ENCODE measurements at regions not wholly inside any gene's neighbourhood (a gene's known extent, or its start where the extent isn't known, plus 50 kb on each side); places are given as distances from the start of the nearest gene placed in this dataset.

DNA sequence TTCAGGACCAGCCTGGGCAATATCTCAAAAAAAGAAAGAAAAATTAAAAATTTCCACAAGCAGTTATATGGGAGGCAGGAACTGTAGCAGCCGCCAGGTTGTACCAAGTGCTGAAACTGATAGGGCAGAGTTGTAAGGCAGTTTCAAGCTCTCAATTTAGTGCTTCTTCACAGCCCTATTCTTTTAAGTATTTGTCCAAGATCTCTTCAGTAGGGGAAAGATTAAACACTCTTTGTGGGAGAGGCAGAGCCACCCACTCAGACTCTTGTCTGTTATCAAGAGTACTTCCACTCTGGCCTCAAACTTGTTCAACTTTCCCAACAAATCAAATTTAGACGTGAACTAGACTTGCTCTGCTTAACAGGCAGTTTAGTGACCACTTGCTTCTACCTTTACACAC, 228.7 kb downstream of the REEP3 start:
- DNase-seq = no peak

DNA sequence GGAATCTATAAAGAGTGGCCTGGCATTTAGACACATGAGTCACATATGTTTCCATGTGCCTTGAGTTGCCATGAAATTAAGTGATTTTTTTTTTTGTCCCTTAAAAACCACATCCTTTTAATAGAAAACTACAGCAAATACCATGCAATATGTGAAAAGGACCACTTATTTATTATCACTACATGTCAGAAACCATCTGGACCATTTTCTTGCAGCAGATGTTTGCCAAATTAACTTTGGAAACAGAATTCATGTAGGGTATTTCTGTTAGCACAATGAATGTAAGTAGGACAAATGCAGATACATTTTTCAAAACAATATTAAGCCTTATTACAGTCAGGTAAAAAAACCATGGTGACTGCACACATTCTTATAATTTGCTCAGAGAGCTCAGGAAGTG, 230.6 kb downstream of the REEP3 start:
- DNase-seq = no peak

DNA sequence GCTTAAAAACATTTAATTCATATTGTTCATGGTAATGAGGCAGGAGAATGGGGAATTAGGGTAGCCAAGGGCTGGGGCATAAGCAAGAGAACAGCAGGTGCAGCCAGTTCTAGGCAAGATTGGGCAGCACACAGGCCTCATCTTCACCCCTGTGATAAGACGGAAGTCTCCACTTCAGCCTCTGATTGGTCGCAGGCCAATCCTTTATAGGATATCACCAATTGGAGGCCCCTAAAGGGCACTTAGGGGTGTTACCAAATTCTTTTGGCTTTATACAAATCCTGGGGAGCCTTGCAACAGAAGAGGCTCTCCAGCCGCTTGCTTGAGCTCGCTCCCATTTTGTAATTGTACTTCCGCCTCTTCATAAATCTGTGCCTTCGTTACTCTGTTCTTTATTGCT, 231.1 kb downstream of the REEP3 start:
- no peak for DNase-seq

DNA sequence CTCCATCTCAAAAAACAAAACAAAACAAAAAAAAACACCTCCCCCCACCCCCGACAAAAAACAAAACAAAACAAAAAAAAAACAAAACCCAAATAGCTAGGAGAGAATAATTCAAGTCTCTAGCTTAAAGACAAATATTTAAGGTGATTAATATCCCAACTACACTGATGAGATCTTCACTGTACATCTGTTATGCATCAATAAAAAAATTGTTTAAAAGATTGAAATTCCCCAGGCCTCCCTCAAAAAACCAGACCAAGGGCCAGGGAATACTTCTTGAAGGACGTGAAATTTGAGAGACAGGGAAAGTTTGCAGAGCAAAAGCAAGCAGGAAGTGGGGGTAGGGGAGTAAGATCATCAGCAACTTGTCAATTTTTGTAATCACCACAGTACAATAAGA, 232.6 kb downstream of the REEP3 start:
- DNase-seq = no peak

DNA sequence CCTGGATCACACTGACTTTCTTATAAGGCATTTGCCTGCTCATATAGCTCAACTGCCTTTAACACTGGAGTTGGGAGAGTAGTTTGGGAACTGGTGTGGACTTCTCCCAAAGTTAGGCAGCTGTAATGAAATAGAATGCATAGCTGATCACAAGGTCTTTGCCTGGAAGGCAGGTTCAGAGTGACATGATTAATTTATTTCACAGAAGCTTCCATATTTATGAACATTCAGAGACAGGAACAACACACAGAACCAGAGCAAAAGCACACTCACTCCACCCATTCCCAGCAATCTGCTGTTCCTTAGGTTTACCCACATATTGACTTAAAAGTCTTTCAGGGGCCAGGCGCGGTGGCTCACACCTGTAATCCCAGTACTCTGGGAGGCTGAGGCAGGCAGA, 234.2 kb downstream of the REEP3 start:
- DNase-seq = no peak

DNA sequence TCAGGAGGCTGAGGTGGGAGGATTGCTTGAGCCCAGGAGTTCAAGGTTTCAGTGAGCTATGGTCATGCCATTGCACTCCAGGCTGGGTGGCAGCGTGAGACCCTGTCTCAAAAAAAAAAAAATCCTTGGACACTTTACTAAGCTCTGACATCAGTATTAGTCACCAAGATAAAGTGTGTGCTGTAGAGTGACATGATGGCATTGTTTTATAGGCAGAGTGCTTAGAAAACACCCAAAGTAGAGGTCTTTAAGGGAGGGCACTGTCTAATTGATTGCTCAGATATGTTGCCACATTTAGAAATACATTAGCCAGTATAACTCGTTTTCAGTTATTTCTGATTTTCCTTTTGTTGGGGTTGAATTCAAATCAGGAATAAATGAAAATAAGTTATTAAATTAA, 235.9 kb downstream of the REEP3 start:
- DNase-seq = no peak

DNA sequence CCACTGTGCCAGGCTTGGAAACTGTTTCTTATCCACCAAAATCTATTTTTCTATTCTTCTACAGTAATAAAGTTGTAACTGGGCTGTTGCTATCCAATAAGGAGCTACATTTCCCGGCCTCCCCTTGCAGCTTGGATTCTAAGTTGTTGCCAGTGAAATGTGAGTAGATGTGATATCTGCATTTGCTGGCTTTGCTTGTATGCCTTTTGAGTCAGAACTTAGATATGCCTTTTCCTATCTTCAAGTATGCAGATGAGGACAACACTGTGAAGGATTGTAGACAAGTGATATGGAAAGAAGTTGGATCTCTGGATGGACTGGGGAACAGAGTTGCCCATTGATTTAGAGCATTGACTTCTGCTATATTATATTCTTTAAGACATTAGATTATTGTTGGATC, 236.9 kb downstream of the REEP3 start:
- no peak for DNase-seq

DNA sequence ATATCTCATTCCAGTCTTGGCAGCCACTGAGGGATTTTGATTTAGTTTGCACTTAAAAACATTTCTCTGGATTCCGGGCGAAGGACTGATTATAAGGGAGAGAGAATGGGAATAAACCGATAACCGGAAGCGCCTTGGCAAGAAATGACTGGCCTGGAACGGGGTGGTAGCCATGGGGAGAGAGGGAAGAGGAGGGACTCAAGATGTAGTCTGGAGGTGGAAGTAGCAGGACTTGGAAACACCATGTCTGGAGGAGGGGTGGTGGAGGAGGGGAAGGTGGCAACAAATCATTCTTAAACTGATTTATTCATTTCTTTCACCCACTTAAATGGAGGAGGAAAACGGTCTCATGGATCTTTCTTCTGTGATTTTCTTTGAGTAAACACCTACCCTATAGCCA, 238.1 kb downstream of the REEP3 start:
- no peak for DNase-seq

DNA sequence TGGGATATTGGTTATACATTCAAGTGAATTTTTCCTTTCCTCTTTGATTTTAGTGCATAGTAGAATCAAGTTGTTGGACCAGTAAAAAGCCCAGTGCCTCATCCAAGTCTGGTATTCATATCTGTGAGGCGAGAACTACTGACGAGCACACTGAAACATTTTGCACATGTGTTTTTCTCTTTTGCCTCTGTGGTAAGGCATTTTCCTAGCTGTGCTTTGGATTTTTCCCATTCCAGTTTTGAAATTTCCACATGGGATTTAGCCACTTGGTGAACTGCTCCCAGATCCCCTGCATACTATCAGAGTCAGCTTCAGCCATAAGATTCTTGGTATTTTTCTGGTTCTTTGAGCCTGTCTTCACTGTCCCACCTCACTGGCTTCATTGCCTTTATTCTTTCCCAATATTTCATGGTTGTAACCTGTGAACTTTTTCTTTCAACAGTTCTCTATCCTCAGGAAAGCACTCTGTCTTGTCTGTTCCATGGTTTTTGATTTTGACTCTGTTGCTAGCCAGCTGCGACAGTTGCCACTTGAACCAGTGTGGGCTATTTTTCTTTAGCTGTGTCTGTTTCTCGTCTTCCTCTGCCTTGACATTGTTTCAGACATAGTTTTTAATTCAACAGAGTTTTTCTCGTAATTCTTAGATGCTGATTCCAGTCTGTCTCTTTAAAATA, 239.0 kb downstream of the REEP3 start:
- DNase-seq = no peak

DNA sequence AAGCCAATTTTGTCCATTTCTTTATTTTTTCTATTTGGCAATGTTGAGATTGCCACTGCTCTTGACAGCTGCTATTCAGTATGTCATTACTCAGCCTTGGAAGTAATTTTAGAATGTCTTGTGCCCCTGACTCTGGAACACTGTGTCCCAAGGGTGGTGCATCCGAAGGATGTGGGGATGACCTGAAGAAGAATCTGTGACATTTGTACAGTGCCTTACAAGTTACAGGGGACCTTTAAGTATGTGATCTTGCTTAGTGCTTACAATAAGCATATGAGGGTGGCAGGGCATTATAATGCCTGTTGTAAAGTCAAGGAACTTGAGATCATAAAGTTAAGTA, 239.5 kb downstream of the REEP3 start:
- no peak for DNase-seq

DNA sequence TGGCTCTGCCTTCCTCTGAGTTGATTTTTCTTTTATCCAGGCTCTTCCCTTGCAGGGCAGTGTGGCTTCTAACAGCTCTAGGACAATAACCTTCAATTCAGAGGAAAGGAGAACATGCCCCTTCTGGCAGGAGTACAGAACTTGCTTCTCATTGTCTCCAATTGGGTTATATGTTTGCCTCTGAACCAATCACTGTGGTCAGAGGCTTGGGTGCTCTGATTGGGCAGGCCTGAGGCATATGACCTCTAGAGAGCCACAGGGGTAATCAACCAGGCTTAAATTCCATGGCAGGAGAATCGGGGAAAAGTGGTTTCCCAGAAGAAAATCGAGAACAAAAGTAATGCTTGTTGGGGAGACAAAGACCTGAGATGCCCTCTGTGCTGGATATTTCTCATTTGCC, 240.0 kb downstream of the REEP3 start:
- DNase-seq = no peak

DNA sequence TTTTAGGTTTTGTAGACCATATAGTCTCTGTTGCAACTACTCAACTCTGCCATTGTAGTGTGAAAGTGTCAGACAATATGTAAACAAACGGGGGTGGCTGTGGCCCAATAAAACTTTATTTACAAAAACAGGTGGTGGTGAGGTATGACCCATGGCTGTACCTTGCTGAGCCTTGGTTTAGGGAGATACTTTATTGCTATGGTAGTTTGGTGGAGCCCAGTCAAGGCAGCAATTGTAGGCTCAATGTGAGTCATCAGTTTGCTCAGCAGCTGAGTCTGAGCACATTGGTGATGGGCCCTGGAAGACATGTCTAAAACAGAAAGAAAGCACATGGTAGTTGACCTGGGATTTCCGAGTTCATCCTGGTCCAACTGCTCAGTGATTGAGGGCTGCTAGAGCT, 242.5 kb downstream of the REEP3 start:
- no peak for DNase-seq

DNA sequence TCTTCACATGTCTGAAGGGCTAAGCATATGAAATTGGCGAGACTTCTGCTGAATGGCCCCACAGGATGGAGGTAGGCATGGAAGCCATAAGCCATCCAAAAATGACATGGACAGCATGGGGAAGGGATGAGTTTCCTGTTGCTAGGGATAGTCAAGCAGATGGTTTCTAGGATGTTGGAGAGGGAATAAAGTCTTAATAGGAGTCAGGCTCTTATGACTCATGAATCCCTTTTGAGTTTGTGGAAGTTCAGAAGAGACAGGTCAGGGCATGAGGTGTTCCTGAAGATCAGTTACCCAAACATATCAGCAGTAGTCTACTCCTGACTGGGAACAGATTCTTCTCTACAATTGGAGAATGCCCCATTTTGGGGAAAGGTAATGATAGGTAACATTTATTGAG, 243.9 kb downstream of the REEP3 start:
- no peak for DNase-seq

DNA sequence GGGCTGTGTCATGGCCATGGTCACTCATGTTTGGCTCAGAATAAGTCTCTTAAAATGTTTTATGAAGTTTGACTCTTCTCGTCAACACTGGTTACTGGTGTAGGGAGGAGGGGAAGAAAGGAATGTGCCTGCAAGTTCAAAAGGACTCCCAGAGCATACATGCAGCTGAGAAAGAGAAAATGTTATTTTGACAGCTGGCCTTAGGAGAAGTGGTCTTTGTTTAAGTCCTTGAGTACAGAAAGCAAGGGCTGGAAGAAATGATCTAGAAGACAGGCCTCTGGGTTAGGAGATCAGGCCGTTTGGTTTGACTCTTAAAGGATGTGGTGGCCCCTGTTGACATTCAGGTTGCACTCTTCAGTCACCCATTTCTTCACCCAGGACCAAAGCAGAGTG, 245.5 kb downstream of the REEP3 start:
- DNase-seq = no peak

DNA sequence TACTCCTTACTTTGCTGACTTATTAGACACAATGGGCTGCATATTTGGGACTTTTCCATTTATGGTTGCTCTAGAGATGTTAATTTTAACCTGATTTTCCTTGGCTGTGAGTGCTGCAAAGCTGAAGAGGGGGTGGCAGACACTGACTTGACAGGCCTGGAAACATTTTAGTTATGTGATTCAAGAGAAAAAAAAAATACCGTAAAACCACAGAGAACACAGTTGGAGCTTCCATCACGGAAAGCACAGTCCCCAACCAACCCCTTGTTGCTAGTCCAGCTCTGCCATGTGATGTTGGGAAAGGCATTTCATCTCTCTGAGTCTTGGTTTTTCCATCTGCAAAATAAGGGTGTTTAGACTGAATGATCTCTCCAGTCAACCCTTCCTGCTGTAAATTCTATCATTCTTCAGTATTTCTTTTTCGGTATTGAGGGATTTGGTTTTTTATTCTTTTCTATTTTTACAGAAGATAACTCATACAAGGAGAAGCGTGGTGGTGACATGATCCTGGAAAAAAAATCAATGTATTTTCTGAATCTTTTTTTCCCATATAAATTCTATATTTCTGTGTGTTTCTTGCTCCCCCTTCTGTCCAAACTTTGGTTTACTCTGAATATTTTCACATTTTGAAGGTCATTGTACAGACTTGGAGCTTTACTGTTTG, 246.1 kb downstream of the REEP3 start:
- DNase-seq = no peak

DNA sequence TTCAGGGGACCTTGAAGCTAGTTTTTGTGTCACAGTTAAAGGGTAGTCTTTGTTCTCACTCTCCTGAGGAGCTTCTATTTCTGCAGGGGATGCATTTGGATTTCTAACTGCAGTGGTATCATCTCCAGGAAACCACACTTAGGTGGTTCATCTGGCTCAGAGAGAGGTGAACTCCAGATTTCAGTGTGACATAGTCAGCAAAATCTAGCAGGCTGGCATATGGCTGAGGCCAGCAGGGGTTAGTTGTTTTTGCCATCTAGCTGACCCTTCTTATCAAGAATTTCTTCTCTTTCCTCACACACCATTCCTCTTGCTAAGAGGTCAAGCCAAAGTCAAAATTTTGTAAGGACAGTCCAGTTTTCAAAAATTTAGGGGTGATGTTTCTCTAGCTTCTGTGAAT, 248.2 kb downstream of the REEP3 start:
- DNase-seq = no peak

DNA sequence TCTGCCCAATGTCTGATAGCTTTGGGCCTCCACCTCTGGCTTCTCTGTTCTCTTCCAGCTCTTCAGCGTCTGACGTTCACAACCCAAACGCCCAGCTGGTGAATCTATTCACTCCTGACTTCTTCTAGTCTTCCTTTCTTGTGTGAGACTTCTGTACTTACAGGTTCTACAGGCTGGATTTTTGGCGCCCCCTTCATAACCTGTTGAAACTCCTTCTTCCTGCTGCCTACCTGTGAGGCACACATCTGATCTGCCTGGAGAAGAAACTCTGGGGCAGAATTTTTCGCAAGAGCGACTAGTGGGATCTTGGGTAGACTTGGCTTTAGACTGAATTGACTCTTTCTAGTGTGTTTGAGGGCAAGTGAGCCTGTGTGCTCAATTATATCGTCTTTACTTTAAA, 249.3 kb downstream of the REEP3 start:
- DNase-seq = no peak

DNA sequence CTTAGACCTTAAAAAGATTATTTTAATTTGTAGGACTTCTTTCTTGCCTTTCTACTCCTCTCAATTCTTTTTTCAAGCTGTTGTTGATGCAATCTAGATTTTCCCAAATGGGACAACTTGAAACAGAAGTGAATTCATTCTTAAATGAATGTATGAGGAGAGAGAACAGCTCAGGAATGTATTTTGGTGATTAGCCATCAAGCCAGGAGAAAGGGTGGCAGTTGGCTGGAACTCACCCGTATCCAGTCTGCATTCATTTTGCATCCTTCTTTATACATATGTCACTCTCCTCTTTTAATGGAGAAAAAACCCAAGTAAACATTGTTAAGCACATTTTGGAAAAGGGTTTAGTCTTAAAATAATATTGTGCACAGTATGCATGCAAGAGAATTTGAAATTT, 251.3 kb downstream of the REEP3 start:
- no peak for DNase-seq

DNA sequence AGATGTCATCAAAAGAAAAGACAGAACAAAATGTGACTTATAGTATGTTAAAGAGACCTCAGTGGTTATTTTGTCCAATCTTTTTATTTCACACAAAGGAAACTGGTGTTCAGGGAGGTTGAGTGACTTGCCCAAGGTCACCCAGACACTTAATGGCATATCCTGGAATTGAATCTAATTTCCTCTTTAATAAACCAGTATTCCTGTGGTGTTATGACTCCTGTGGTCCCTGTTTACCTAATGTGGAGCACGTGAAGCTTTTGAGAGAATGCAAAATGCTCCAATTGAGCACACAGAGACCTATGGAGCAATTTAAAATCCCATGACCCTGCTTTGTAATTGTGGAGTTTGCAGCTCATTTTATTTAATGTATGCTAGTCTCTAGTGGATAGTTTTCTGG, 251.9 kb downstream of the REEP3 start:
- DNase-seq = no peak

DNA sequence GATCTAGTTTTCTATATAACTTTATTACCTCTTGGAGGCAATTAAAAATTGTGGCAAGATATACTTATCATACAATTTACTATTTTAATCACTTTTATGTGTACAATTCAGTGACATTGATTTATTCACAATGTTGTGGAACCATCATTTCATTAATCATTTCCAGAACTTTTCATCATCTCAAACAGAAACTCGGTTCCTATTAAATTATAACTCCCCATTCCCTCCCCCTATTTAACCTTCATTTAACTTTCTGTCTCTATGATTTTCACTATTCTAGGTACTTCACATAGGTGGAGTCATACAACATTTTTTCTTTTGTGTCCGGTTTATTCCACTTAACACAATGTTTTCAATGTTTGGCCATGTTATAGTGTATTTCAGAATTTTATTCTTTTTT, 252.8 kb downstream of the REEP3 start:
- no peak for DNase-seq

DNA sequence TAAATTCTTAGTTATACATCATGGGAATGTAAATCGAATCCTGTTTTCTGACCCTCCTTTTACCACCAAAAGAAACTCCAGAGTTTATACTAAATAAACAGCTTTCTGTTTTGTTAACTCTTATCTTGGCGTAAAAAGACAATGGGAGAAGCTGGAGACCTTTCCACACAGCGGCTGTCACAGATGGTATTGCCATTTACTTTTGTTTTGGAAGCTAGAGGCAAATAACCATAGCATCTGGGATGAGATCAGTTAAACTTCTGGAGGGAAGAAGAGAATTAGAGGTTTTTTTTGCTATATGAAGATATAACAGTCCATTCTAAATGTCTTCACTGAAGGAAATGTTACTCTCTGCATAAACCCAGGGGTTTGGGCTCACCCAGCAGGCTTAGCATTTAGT, 258.9 kb downstream of the REEP3 start:
- no peak for DNase-seq

DNA sequence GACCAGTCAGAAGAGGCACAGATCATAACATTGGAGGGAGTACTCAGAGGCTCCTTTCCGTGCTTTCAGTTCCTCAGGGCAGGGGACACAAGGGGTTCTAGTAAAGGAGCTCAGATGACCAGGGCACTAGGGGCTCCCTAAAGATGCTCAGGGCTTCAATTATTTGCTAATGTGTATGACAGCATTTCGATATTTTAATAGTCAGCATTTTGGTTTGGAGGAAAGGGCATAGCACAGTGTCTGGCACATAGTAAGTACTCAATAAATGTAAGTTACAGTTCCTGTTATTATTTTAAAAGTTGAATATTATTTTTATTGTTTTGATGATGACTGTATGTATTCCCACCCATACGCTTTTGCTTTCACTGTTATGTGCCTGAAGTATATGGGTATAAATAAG, 260.0 kb downstream of the REEP3 start:
- no peak for DNase-seq

DNA sequence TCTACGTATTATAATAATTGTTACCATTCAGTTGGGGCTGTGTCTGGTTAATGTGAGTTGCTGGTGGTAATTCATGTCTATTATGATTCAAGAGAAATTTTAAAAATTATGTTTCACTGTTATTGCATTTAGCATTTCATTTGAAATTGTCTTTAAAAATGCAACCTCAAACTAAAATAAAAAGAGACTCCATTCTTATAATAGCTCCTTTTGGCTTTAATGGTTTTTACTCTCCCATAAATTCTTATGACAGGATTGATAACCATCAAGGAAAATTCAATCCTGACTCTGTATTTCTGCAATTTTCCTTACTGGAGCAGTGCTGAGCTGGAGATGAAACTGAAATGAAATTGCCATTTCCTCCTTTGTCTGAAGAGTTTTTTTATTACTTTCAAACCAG, 262.7 kb downstream of the REEP3 start:
- no peak for DNase-seq

DNA sequence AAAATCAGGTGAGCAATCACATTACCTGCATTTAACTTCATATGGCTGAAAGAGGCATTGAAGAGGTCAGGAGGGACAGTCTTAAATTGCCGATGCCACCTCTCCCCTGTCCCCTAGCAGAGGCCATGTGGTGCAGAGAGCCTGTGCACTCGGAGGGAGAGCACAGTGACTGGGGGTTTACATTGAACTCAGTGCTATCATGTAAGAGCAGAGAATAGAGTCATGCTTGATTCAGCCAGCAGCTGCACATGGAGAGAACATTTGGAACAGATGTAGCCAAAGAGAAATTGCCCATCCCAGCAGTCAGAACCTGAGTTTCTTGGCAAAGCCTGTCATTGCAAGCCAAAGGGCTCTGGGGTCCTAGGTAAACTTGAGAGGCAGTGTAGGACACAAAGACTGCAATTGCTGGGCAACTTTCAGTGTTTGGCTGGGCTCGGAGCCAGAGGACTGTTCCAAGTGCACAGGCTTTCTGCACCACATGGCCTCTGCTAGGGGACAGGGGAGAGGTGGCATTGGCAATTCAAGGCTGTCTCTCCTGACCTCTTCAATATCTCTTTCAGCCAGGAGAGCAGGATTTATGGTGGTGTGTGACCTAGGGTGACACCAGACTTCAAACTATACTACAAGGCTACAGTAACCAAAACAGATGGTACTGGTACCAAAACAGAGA, 267.1 kb downstream of the REEP3 start:
- DNase-seq = no peak

Measured in CD4-positive, alpha-beta T cell treated with Interleukin-4 for 4 hours (primary cell).